Testis (tissue), 2 donors: ENCODE measurements at regions not wholly inside any gene's neighbourhood (a gene's known extent, or its start where the extent isn't known, plus 50 kb on each side); places are given as distances from the start of the nearest gene placed in this dataset.

Experiments used
- DNase-seq: peaks from one replicate; pipeline ENCODE4 v3.0.0-alpha.2; 2019
- H3K27ac ChIP-seq, 2 donors: fragments of 200-600 bp; sonication (generic); one replicate each; pipeline ENCODE4 v1.5.1; 2019
- H3K27me3 ChIP-seq: fragments of 200-600 bp; sonication (generic); one replicate; pipeline ENCODE4 v1.5.1; 2019
- H3K36me3 ChIP-seq: fragments of 200-600 bp; sonication (generic); one replicate; pipeline ENCODE4 v1.5.1; 2017; ENCODE audit warnings: low read depth; ENCODE audit errors: missing control alignments
- H3K4me1 ChIP-seq: fragments of 200-600 bp; sonication (generic); one replicate; pipeline ENCODE4 v1.5.1; 2019
- H3K4me3 ChIP-seq, 2 donors: fragments of 200-600 bp; sonication (generic); one replicate each; pipeline ENCODE4 v1.5.1; 2017 to 2019
- H3K9me3 ChIP-seq: fragments of 200-600 bp; sonication (generic); one replicate; pipeline ENCODE4 v1.5.1; 2017
- POLR2A ChIP-seq: fragments of 450-650 bp; IDR thresholded peaks from one replicate; pipeline ENCODE4 v1.6.1; 2017; ENCODE audit warnings: antibody characterized with exemption, mild to moderate bottlenecking, moderate library complexity
- WGBS, 2 donors: methylation state at CpG; one replicate each; pipeline ENCODE4 v1.1.5; 2018; 5-methylcytosine and 5-hydroxymethylcytosine counted together
- intact Hi-C: fragments of 100-400 bp; cut with DNase I; formaldehyde crosslinking; loops from one replicate; pipeline ENCODE4 v1.15.1; 2023; ENCODE audit warnings: low total_unique reads
- TF ChIP-seq, protein P1 (sequence below), 3 experiments: fragments of 450-650 bp in 2 of 3; fragments of 200-600 bp in 1 of 3; sonication (generic) in 1 of 3; IDR thresholded peaks; one replicate each; pipeline ENCODE4 v1.5.1; 2016 to 2019; ENCODE audit warnings: antibody characterized with exemption in 3 of 3, mild to moderate bottlenecking in 2 of 3, moderate library complexity in 1 of 3

DNA sequence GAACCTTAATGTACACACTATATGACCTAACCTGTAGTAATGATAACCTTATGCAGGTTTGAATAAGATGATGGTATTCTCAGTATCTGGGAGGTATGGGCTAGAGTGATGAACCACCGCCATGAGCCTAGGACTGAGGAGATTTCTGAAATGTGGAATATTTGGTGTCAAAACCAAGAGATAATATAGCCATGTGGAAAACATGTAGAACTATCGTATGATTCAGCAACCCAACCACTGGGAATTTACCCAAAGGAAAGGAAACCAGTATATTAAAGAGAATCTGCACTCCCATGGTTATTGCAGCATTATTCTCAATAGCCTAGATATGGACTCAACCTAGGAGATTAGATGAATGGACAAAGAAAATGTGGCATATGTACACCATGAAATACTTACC is 271.7 kb upstream of the BTG1 start:
- no peaks in the 10 kb centered on the region for H3K4me1 ChIP-seq
- no peak overlapping the region for H3K4me3 ChIP-seq
- no peak for TF ChIP-seq POLR2A
- TF ChIP-seq, protein P1, sequence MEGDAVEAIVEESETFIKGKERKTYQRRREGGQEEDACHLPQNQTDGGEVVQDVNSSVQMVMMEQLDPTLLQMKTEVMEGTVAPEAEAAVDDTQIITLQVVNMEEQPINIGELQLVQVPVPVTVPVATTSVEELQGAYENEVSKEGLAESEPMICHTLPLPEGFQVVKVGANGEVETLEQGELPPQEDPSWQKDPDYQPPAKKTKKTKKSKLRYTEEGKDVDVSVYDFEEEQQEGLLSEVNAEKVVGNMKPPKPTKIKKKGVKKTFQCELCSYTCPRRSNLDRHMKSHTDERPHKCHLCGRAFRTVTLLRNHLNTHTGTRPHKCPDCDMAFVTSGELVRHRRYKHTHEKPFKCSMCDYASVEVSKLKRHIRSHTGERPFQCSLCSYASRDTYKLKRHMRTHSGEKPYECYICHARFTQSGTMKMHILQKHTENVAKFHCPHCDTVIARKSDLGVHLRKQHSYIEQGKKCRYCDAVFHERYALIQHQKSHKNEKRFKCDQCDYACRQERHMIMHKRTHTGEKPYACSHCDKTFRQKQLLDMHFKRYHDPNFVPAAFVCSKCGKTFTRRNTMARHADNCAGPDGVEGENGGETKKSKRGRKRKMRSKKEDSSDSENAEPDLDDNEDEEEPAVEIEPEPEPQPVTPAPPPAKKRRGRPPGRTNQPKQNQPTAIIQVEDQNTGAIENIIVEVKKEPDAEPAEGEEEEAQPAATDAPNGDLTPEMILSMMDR (IDR thresholded peaks at IDR 0.05): no peak
- H3K36me3 ChIP-seq: no peaks in the 10 kb centered on the region
- no peaks in the 10 kb centered on the region for H3K9me3 ChIP-seq
- 96 to 98% methylated on average over 2 of the region's 2 CpGs for WGBS, 2 donors
- DNase-seq: no peak
- intact Hi-C loops: no loop called here
- H3K27me3 ChIP-seq: no peaks in the 10 kb centered on the region
- no peak overlapping the region for H3K27ac ChIP-seq

DNA sequence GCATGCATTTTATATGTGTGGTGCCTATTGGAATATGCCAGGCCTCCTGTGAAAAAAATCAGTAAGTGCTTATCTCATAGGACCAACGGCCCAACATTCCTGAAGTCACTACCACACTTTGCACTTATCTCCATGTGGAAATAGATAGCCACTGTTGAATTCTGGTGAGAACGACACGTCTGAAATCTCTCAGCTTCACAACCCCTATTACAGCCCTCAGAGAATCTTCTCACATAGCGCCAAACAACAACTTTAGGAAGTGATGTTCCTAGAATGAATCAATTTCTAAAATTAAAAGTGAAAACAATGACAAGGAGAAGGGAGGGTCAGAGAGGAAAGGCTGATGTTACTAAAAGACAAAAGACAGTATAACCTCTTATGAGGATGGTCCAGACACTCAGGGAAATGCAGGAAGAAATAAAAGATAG is 270.8 kb upstream of the BTG1 start:
- no peak for DNase-seq
- intact Hi-C loops: no loop called here
- no peaks in the 10 kb centered on the region for H3K36me3 ChIP-seq
- no peaks in the 10 kb centered on the region for H3K4me1 ChIP-seq
- no peaks in the 10 kb centered on the region for H3K27me3 ChIP-seq
- 65 to 66% methylated on average over 4 of the region's 4 CpGs for WGBS, 2 donors
- no peak overlapping the region for H3K27ac ChIP-seq
- H3K9me3 ChIP-seq: no peaks in the 10 kb centered on the region
- no peak overlapping the region for H3K4me3 ChIP-seq
- no peak for TF ChIP-seq POLR2A
- TF ChIP-seq, protein P1 (IDR thresholded peaks at IDR 0.05): no peak

DNA sequence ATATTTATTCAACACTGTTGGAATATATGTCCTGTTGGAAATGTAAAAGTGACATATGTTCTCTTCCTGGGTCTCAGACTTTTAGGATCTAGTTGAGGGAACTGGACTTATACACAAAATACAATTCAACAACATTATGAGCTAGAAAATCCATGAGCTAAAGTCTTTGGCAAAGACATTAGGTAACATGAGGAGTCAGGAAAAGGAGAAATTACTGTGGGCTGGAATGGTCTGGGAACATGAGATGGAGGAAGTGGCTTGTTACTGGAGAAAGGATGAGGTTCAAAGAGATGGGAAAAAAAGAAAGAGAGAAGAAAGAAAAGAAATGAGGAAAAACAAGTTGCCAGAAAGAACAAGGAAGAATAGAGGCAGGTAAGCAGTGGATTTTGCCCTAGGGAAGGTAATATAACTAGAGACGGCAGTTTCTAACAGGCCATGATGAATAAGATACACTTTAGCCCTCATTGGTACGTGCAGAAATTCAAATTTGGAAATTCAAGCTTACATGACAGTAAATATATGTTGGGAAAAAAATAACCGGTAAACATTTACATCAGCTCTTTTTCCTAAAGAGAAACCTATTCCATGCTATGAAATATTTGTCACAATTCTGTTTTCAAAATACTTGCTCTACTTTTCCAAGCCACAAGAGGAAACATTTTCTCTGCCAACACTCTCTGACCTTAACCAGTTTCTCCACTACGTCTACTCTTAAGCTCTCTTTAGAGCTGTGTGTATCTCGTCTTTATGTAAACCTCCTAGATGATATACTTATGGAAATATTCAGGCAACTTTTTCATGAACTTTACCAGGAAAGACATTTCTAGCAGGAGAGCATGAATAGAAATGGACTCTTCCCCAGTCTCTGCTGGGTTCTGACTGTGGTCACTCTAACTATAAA is 268.8 kb upstream of the BTG1 start:
- H3K4me1 ChIP-seq: no peaks in the 10 kb centered on the region
- H3K27ac ChIP-seq: no peak overlapping the region
- H3K27me3 ChIP-seq: no peaks in the 10 kb centered on the region
- DNase-seq: no peak
- no peaks in the 10 kb centered on the region for H3K36me3 ChIP-seq
- TF ChIP-seq, protein P1 (IDR thresholded peaks at IDR 0.05): no peak
- TF ChIP-seq POLR2A: no peak
- H3K4me3 ChIP-seq: no peak overlapping the region
- WGBS, 2 donors: 74 to 76% methylated on average over 5 of the region's 5 CpGs
- H3K9me3 ChIP-seq: no peaks in the 10 kb centered on the region
- intact Hi-C loops: no loop called here

DNA sequence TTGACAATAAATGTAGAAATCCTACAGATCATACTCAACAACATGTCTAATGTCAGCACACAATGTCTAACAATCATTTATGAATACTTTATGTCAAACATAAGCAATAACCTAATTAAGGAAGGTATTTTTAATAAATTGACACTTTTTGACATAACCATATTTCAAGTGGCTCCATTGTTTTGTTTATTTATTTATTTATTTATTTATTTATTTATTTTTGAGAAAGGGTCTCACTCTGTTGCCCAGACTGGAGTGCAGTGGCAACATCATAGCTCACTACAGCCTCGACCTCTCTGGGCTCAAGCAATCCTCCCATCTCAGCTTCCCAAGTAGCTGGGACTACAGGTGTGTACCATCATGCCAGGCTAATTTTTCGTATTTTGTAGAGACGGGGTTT is 267.6 kb upstream of the BTG1 start:
- no peaks in the 10 kb centered on the region for H3K9me3 ChIP-seq
- no peaks in the 10 kb centered on the region for H3K36me3 ChIP-seq
- TF ChIP-seq, protein P1 (IDR thresholded peaks at IDR 0.05): no peak
- no peak for TF ChIP-seq POLR2A
- no peaks in the 10 kb centered on the region for H3K4me1 ChIP-seq
- H3K4me3 ChIP-seq: no peak overlapping the region
- WGBS, 2 donors: 96 to 100% methylated on average over 3 of the region's 3 CpGs
- no peaks in the 10 kb centered on the region for H3K27me3 ChIP-seq
- H3K27ac ChIP-seq: no peak overlapping the region
- DNase-seq: no peak
- intact Hi-C loops: no loop called here

DNA sequence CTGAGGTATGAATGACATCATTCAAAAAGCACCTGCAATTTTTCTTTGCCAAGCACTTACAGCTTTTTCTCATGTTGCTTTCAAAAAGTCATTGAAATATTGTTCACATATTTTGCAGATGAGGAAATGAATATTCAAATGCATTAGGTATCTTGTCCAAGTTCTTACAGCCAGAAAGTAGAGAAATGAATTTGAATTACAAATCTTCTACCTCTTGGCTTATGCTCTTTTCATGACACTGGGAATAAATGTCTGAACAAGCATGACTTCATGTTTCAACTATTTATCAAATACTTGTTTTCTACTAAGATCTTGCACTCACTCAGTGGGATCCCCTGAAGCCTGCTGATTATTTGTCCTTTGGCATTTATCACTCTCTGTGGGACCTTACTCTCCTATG is 267.2 kb upstream of the BTG1 start:
- no peak for TF ChIP-seq POLR2A
- TF ChIP-seq, protein P1 (IDR thresholded peaks at IDR 0.05): no peak
- no peaks in the 10 kb centered on the region for H3K9me3 ChIP-seq
- H3K4me1 ChIP-seq: no peaks in the 10 kb centered on the region
- H3K36me3 ChIP-seq: no peaks in the 10 kb centered on the region
- no peaks in the 10 kb centered on the region for H3K27me3 ChIP-seq
- intact Hi-C loops: no loop called here
- H3K27ac ChIP-seq: no peak overlapping the region
- no peak for DNase-seq
- H3K4me3 ChIP-seq: no peak overlapping the region
